Tibial artery (tissue), 4 donors: ENCODE measurements at regions not wholly inside any gene's neighbourhood (a gene's known extent, or its start where the extent isn't known, plus 50 kb on each side); places are given as distances from the start of the nearest gene placed in this dataset.

Source experiments
- DNase-seq, 2 donors: peaks; one replicate each; pipeline ENCODE4 v3.0.0-alpha.2; 2019
- H3K27ac ChIP-seq, 2 donors: fragments of 200-600 bp; sonication (generic) in 1 of 2; 1 replicate in 1 of 2; 2 replicates in 1 of 2; pipeline ENCODE4 v1.5.1; 2018 to 2019; ENCODE audit warnings: mild to moderate bottlenecking in 1 of 2
- H3K27me3 ChIP-seq, 2 donors: fragments of 200-600 bp; sonication (generic) in 1 of 2; one replicate each; pipeline versions ENCODE4 v1.5.1 to v1.6.0; 2016 to 2019
- H3K36me3 ChIP-seq, 3 donors: fragments of 200-600 bp; sonication (generic) in 2 of 3; one replicate each; pipeline ENCODE4 v1.5.1; 2016 to 2019; ENCODE audit warnings: mild to moderate bottlenecking in 2 of 3
- H3K4me1 ChIP-seq, 4 donors: fragments of 200-600 bp; sonication (generic) in 2 of 4; 1 replicate in 3 of 4; 2 replicates in 1 of 4; pipeline ENCODE4 v1.5.1; 2016 to 2019
- H3K4me3 ChIP-seq, 2 donors: fragments of 200-600 bp; sonication (generic) in 1 of 2; 1 replicate in 1 of 2; 2 replicates in 1 of 2; pipeline ENCODE4 v1.5.1; 2018 to 2019; ENCODE audit warnings: mild to moderate bottlenecking in 2 of 2
- H3K9me3 ChIP-seq, 3 donors: fragments of 200-600 bp; sonication (generic) in 1 of 3; one replicate each; pipeline ENCODE4 v1.5.1; 2016 to 2019
- intact Hi-C: fragments of 100-400 bp; cut with DNase I; formaldehyde crosslinking; loops from one replicate; pipeline ENCODE4 v1.15.0; 2023; ENCODE audit warnings: low total_unique reads
- TF ChIP-seq, protein P1 (sequence below), 2 experiments: fragments of 200-600 bp in 1 of 2; fragments of 450-650 bp in 1 of 2; IDR thresholded peaks; one replicate each; pipeline ENCODE4 v1.5.1; 2017 to 2019; ENCODE audit warnings: antibody characterized with exemption in 2 of 2, mild to moderate bottlenecking in 1 of 2, moderate library complexity in 1 of 2

- H3K36me3 ChIP-seq, result no peaks in the 10 kb centered on the region
- intact Hi-C loops, result no loop called here
- no peak overlapping the region for H3K4me3 ChIP-seq
- H3K27ac ChIP-seq, result no peak overlapping the region
- H3K9me3 ChIP-seq, result no peaks in the 10 kb centered on the region
- TF ChIP-seq, protein P1, sequence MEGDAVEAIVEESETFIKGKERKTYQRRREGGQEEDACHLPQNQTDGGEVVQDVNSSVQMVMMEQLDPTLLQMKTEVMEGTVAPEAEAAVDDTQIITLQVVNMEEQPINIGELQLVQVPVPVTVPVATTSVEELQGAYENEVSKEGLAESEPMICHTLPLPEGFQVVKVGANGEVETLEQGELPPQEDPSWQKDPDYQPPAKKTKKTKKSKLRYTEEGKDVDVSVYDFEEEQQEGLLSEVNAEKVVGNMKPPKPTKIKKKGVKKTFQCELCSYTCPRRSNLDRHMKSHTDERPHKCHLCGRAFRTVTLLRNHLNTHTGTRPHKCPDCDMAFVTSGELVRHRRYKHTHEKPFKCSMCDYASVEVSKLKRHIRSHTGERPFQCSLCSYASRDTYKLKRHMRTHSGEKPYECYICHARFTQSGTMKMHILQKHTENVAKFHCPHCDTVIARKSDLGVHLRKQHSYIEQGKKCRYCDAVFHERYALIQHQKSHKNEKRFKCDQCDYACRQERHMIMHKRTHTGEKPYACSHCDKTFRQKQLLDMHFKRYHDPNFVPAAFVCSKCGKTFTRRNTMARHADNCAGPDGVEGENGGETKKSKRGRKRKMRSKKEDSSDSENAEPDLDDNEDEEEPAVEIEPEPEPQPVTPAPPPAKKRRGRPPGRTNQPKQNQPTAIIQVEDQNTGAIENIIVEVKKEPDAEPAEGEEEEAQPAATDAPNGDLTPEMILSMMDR (IDR thresholded peaks at IDR 0.05), result no peak
- no peaks in the 10 kb centered on the region for H3K27me3 ChIP-seq
- no peak for DNase-seq
- no peaks in the 10 kb centered on the region for H3K4me1 ChIP-seq
Measured at GRCh38 chr3:3594986-3595385, 204.2 kb upstream of the LRRN1 start.

GRCh38 chr3:3589715-3590130 lies 209.5 kb upstream of the LRRN1 start:
- Histone ChIP-seq H3K36me3 (no peaks in the 10 kb centered on the region), H3K4me3 (no peak overlapping the region), H3K4me1 (peaks cover 0 to 14% (median 6%) of the 10 kb centered on the region in 4 donors), H3K27me3 (no peaks in the 10 kb centered on the region), H3K9me3 (no peaks in the 10 kb centered on the region), H3K27ac (no peak overlapping the region)
- TF ChIP-seq, protein P1 (IDR thresholded peaks at IDR 0.05), result no peak
- intact Hi-C loops, result no loop called here
- DNase-seq, result no peak

DNA sequence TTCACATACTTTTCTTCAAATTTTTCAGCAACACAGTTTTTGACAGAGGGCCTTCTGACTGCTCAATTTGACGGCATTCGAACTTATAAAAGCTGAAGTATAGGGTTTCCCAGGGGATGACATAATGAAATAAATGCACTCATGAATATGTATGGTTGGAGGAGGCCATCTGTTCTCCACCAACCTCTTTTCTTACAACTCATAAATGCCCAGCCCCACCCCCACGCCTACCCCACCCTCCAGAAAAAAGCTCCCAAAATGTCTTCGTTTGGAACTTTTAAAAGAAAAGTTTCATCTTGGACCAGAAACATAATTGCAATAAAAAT lies 211.6 kb upstream of the LRRN1 start:
- no peak for DNase-seq
- peaks cover 0 to 14% (median 6%) of the 10 kb centered on the region in 4 donors for H3K4me1 ChIP-seq
- no peak overlapping the region for H3K27ac ChIP-seq
- TF ChIP-seq, protein P1 (IDR thresholded peaks at IDR 0.05), result no peak
- no peak overlapping the region for H3K4me3 ChIP-seq
- H3K27me3 ChIP-seq, result no peaks in the 10 kb centered on the region
- no peaks in the 10 kb centered on the region for H3K9me3 ChIP-seq
- intact Hi-C loops, result no loop called here
- no peaks in the 10 kb centered on the region for H3K36me3 ChIP-seq

- Histone ChIP-seq H3K4me3 (no peak overlapping the region), H3K9me3 (no peaks in the 10 kb centered on the region), H3K27ac (no peak overlapping the region), H3K36me3 (no peaks in the 10 kb centered on the region), H3K27me3 (no peaks in the 10 kb centered on the region), H3K4me1 (peaks cover 0 to 14% (median 6%) of the 10 kb centered on the region in 4 donors)
- intact Hi-C loops, result no loop called here
- no peak for DNase-seq
- TF ChIP-seq, protein P1 (IDR thresholded peaks at IDR 0.05), result no peak
Measured at GRCh38 chr3:3586843-3587646, 212.2 kb upstream of the LRRN1 start.

DNA sequence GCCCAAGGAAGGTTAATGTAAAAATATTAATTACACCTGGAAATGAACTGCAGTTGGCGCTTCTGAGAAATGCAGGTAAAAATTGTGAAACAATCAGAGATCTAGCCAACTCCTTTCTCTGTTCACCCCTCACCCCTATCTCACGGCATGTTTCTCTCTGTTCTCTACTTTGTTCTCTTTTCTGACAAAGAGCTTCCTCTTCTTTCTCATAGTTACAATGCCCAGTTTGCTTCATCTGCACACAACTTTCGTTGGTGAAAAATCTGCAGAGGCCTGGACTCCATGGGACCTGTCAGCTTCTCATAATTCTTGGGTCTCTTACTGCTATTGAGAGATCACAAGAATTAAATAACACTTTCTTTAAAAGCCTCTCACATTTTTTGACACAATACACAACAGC lies 212.9 kb upstream of the LRRN1 start:
- intact Hi-C loops, result no loop called here
- no peak for DNase-seq
- H3K4me1 ChIP-seq, result peaks cover 0 to 14% (median 6%) of the 10 kb centered on the region in 4 donors
- TF ChIP-seq, protein P1 (IDR thresholded peaks at IDR 0.05), result no peak
- H3K27me3 ChIP-seq, result no peaks in the 10 kb centered on the region
- H3K27ac ChIP-seq, result no peak overlapping the region
- no peak overlapping the region for H3K4me3 ChIP-seq
- no peaks in the 10 kb centered on the region for H3K9me3 ChIP-seq
- no peaks in the 10 kb centered on the region for H3K36me3 ChIP-seq
